Keratinocyte (primary cell): ENCODE measurements at regions not wholly inside any gene's neighbourhood (a gene's known extent, or its start where the extent isn't known, plus 50 kb on each side); places are given as distances from the start of the nearest gene placed in this dataset.

Experiments used
- EZH2 ChIP-seq: IDR thresholded peaks from one replicate; pipeline ENCODE4 v1.6.1; 2012; ENCODE audit warnings: inconsistent platforms, mild to moderate bottlenecking, low read length, moderate library complexity
- TF ChIP-seq, protein P1 (sequence below), 3 experiments: IDR thresholded peaks in 1 of 3; conservative IDR thresholded peaks in 1 of 3; optimal IDR thresholded peaks in 1 of 3; 2 replicates in 2 of 3; 3 replicates in 1 of 3; pipeline versions ENCODE3 to v1.5.1; 2011; ENCODE audit warnings: low read length in 3 of 3, mild to moderate bottlenecking in 3 of 3, moderate library complexity in 2 of 3, control low read depth in 1 of 3, inconsistent platforms in 1 of 3; ENCODE audit not compliant: insufficient read depth in 2 of 3; ENCODE audit errors: extremely low read depth in 1 of 3

DNA sequence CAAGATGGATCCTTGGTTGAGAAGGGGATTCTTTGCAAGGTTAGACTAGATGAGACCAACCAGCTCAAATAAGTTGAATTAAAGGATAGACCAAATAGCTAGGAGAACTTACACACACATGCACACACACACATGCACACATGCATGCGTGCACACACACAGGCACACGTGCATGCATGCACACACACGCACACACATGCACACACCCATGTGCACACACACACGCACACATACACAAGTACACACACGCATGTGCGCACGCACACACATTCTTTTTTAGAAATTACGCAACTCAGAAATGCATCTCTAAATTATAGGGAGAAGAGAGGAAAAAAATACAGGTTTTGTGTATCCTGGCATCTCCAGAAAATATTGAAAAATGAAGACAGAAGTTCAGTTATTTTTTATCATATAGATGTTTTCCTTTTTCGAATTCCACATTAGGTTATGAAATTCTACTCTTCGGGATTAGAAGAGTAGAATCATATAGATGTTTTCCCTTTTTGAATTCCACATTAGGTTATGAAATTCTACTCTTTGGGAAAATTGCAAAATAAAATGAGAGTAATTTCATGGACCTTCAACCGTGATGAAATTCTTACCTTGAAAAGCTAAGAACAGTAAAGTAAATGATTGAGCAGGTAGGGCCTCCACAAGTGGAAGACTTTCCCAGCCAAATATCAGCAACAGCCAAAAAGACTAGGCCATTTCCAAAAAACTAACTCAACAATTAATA is 243.2 kb upstream of the USP25 start:
- TF ChIP-seq, protein P1, sequence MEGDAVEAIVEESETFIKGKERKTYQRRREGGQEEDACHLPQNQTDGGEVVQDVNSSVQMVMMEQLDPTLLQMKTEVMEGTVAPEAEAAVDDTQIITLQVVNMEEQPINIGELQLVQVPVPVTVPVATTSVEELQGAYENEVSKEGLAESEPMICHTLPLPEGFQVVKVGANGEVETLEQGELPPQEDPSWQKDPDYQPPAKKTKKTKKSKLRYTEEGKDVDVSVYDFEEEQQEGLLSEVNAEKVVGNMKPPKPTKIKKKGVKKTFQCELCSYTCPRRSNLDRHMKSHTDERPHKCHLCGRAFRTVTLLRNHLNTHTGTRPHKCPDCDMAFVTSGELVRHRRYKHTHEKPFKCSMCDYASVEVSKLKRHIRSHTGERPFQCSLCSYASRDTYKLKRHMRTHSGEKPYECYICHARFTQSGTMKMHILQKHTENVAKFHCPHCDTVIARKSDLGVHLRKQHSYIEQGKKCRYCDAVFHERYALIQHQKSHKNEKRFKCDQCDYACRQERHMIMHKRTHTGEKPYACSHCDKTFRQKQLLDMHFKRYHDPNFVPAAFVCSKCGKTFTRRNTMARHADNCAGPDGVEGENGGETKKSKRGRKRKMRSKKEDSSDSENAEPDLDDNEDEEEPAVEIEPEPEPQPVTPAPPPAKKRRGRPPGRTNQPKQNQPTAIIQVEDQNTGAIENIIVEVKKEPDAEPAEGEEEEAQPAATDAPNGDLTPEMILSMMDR (optimal IDR thresholded peaks at IDR 0.05 in 1 of 3, IDR thresholded peaks at IDR 0.05 in 1 of 3, conservative IDR thresholded peaks at IDR 0.05 in 1 of 3; ENCODE audit: extremely low read depth in 1 of 3, insufficient read depth in 2 of 3, low read length in 3 of 3) = no peak
- no peak for TF ChIP-seq EZH2
